EH (cell line): ENCODE measurements at regions not wholly inside any gene's neighbourhood (a gene's known extent, or its start where the extent isn't known, plus 50 kb on each side); places are given as distances from the start of the nearest gene placed in this dataset.

Experiments used
- DNase-seq: peaks from one replicate; pipeline ENCODE4 v3.0.0-alpha.2; 2015; ENCODE audit warnings: low read depth

GRCh38 chr14:96931751-96932150 is 134.6 kb downstream of the VRK1 start:
- DNase-seq, result no peak

DNA sequence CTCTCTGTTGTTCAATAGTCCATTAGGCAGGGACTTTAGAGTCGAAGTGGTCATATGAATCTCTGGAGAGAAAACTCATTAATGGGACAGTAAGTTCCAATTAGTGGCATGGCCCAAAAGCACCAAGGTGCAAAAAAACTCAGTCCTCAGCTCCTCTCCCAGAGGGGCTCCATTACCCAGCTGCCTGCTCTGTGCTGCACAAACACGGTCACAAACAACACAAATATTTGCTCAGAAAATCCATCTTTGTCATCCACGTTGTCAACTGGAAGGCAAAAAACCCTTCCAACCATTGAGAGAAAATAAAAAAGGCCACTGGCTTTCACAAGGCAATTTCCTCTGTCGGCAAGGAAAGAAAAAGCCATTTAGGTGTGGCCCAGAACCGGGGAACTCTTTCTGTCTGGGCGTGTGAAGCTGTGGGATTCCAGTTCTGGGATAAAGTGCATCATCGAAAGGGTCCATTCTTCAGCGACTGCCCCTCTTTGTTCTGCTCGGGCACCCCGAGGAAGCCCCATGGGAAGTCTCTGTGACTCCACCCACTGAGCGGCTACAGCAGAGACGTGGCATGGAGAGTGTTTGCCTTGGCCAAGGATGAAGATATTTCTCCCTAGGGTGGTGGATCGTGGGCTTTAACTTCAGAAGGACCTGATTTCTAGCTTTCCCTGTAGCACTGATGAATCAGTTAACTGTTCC is 137.6 kb downstream of the VRK1 start:
- DNase-seq, result no peak

GRCh38 chr14:96938946-96939345 is 141.8 kb downstream of the VRK1 start:
- no peak for DNase-seq

DNA sequence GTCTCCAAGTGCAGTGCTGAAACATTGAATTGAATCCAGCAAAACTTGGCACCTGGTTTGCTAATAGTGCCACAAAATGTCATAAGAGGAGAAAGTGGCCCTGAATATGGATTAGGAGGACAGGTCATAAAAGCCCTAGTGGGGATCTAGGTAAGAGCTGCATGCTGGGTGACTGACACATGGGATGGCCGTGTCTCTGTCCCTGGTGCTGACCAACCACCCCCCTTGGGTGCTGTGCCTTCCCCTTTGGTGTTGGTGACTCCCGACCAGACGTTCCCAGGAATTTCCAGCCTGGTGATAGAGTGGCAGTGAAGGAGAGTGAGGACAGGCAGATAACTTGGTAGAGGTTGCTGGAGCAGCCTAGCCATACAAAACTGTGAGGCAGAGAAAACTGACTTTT is 142.8 kb downstream of the VRK1 start:
- DNase-seq, result peak; percentile 1

- DNase-seq, result no peak
These were observed 147.1 kb downstream of the VRK1 start for GRCh38 chr14:96944297-96944696.

GRCh38 chr14:96945721-96946120 is 148.5 kb downstream of the VRK1 start:
- no peak for DNase-seq

GRCh38 chr14:96949594-96949993 is 152.4 kb downstream of the VRK1 start:
- DNase-seq, result no peak

GRCh38 chr14:96951511-96951910 is 154.3 kb downstream of the VRK1 start:
- no peak for DNase-seq

DNA sequence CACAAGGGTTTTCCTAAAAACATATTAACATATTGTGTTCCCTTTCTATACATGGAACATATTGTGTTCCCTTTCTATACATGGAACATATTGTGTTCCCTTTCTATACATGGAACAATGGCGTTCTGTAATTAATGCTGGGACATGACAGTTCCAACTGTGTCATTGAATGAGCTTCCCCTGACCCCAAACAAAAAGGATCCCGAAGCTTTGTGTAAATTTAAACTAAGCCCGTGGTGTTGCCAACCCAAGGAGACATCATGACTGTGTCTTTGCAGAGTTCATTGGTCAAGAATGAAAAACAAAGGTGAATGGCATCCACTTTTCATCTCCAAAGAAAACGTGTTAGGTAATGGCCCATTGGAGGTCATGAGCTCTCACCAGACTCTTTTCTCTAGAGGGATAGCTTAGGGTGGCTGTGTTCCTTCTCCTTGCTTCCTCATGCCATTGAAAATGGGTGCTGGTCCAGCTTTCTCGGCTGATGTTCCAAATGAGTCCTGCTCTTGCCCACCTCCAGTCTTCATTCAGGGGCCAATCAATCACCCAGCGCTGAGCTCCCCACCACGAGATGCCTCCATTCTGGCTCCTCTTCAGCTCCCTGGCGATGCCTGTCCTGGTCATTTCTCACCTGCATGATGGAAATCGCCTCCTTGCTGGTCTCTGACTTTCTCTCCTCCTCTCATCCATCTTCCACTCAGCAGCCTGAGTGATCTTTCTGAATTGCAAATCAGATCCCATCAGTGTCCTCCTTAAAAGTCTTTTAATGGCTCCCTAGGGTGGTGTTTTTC is 156.1 kb downstream of the VRK1 start:
- DNase-seq, result no peak

DNA sequence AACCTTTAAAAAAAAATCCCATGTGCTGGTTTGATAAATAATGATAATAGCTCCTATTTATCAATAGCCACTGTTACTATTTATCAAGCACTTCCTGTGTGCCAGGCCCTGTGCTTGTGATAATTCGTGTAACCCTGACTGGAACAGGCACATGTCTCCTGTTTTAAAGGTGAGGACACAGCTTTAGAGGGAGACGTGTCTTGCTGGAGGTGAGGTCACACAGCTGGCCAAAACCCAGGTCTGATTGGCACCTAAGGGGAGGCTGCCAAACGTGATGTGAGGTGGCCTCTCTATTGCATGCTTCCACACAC is 156.6 kb downstream of the VRK1 start:
- DNase-seq, result no peak

DNA sequence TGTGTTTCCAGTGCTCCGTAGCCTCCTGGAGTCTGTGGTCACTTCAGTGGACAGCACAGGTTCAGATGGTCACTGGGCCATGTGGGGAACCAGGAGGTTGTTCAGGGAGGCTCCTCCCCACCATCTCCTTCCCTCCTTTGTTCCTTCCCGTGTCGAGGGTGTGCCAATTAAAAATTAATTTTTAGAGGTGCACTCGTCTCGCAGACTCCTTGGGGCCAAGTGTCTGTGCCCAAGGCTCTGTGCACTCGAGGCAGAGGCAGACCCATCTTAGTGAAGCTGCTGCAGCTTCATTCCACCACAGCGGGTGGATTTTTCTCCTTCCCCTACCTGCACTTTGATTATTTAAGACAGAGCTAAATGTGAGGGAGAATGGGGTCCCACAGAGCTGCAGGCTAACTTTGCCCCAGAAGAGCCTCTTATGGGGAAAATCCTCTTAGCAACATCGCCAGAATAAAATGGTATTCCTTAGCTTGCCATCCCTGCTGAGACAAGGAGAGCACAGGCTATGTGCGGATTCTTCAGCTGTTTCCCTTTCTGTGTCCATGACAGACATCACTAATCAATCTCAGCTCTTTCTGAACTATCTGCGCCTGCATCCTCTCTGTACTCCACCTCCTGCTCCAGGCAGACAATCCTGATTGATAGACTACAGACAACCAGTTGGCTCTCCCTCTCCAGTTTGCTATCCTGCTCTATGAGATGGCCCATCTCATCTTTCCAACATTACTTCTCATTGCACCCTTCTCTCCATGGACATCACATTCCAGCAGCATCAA is 159.5 kb downstream of the VRK1 start:
- DNase-seq, result no peak

- DNase-seq, result no peak
These were observed 160.9 kb downstream of the VRK1 start for GRCh38 chr14:96958057-96958456.

DNA sequence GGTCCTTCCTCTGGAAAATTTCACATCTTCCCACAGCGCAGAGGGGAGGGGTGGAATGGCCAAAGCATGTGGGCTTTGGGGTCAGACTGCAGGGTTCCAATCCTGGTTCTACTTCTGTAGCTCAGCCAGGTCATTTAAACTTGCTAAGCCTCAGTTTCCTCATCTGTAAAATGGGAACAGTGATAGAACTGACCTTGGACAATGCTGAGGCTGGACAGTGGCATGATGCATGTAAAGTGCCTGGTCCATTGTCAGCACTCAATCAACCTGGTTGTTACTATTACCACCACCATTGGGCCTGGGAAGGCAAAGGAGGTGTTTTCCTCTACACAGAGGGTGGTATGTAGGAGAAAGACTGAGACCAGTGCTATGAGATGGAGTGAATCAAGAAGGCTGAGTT is 162.8 kb downstream of the VRK1 start:
- no peak for DNase-seq

DNA sequence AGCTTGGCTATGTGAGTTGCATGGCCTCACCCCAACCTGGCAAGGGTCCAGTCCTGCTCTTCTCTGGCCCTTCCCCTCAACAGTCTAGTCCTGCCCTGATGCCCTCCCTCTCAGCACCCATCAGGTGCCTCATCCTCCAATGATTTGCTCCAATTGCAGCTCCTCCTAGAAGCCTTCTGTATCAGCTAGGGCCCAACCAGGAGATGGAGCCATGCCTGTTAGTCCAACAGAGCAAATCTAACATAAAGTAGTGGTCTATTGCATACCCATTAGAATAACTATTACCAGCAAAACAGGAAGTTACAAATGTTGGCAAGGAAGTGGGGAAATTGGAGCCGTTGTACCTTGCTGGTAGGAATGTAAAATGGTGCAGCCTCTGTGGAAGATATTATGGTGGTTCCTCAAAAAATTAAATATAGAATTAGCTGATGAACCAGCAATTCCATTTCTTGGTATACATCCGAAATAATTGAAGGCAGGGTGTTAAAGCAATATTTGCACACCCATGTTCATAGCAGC is 163.5 kb downstream of the VRK1 start:
- no peak for DNase-seq

- DNase-seq, result no peak
These were observed 164.7 kb downstream of the VRK1 start for GRCh38 chr14:96961895-96962294.

- DNase-seq, result no peak
These were observed 165.2 kb downstream of the VRK1 start for GRCh38 chr14:96962337-96962736.

- no peak for DNase-seq
These were observed 167.7 kb downstream of the VRK1 start for GRCh38 chr14:96964726-96965415.

GRCh38 chr14:96965885-96966595 is 168.9 kb downstream of the VRK1 start:
- no peak for DNase-seq

DNA sequence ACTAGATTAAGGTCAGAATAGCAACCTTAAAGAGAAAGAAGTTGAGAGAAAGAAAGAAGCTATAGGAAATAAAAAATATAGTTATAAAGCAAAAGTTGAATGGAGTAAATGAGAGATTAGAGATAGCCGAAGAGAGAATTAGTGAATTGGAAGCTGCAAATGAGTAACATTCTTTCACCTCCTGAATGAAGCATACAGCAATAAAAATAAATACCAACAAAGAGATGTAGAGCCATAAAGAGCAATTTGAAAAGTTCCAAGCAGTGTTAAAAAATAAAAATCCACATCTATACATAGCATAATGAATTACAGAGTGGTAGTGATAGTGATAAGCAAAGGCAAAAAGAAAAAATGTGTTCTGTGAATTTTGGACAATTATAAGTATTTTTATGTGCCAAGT is 177.9 kb downstream of the VRK1 start:
- no peak for DNase-seq

DNA sequence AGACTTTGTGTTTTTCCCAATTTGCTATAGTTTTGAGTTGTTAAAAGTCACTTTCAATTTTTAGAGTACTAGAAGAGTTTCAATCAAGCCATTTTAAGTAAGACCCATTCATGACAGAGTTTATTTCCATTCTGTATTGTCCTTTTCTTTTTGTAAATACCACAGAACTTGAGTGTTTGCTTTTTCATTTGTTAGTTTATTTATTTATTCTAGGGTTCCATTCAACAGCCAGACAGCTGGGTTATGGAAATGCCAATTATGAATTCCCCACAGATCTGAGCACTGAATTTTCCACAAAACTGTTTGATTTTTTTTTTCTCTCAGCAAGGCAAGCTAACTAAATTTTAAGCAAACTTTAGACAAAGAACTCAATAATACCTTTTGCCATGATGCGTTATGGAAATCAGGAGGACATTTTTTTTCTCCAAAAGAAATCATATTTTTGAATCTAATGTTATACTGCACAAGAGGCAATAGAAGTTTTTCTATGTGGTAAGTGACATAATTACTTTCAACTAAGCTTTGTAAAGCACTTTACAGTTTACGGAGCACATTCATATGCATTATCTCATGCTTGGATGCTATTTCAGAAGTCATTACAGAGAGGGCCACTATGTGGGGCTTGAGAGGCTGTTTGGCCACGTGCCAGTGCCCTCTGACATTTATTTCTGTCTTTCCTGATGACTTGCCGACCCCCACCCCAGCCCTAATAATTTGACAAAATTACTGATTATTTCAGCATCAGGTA is 181.5 kb downstream of the VRK1 start:
- no peak for DNase-seq

DNA sequence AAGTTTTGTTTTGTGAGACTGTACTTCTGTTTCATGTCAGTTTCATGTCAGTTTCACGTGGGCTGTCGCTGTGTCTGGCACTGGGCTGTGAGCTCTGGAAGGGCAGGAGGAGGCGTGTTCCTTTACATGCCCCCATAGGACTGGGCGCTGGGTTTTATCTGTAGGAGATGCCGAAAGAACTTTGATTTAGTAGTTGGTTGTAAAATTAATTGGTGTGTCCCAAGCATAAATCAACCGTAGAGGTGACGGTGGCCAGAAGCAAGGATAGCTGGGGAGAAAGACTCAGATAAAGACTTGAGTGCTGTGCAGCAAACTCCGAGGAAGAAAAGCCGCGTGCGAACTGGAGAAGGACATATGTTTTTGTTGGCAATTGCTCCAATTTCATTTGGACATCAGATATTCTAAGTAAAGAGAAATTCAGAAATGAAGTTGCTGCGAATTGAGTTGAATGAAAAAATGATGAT is 182.5 kb downstream of the VRK1 start:
- DNase-seq, result no peak
